ENCODE measurements at regions not wholly inside any gene's neighbourhood (a gene's known extent, or its start where the extent isn't known, plus 50 kb on each side); places are given as distances from the start of the nearest gene placed in this dataset.
"Not testable (repeated sequence)": the region's sequence is repeated elsewhere in the genome, so short reads cannot be mapped to it uniquely, and the experiment has no call there.

DNA sequence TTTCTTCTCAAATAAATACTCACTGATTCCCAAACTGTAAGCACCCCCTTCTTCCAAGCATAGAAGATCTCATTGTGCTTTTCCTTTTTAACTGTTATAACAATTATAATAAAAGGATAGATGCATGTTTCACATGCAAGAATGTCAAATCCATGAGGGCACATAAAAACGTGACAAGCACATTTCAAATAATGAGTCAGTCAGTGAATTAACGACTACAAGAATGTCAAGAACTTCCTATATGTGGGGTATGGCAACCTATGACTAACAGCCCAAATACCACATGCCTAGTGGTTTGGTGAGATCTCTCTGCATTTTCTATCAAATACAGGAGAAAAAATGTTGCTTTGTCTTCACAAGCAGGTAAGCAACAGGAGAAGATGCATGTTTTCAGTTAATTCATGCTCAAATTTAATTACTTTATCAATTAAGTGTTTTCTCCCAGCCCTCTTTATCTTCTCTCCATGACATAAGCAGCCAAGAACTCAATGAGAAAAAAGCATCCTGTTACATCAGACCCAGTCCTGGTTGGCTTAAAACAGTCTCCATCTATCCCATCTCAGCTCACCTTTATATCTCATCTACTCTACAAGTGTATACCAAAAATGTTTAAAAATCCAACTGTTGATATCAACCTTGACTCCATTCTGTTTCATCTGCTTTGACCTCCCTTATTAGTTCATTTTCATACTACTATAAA is 181.5 kb upstream of the LMCD1 start:
- TF ChIP-seq POLR2A (IDR thresholded peaks at IDR 0.05; ENCODE audit: low read depth, low read length) (no peak), TAF1 (IDR thresholded peaks at IDR 0.05; ENCODE audit: borderline replicate concordance, low read depth, low read length) (no peak), POLR2AphosphoS5 (IDR thresholded peaks at IDR 0.05; ENCODE audit: low read depth, low read length) (no peak)
- DNase-seq (ENCODE audit: insufficient read length) (no peak), FAIRE-seq (no peak)

- no peak for TF ChIP-seq POLR2A (IDR thresholded peaks at IDR 0.05; ENCODE audit: low read depth, low read length)
- no peak for TF ChIP-seq POLR2AphosphoS5 (IDR thresholded peaks at IDR 0.05; ENCODE audit: low read depth, low read length)
- no peak for TF ChIP-seq TAF1 (IDR thresholded peaks at IDR 0.05; ENCODE audit: borderline replicate concordance, low read depth, low read length)
- DNase-seq (ENCODE audit: insufficient read length) (no peak), FAIRE-seq (no peak)
Observed at GRCh38 chr3:8320711-8321458, 180.7 kb upstream of the LMCD1 start.

DNA sequence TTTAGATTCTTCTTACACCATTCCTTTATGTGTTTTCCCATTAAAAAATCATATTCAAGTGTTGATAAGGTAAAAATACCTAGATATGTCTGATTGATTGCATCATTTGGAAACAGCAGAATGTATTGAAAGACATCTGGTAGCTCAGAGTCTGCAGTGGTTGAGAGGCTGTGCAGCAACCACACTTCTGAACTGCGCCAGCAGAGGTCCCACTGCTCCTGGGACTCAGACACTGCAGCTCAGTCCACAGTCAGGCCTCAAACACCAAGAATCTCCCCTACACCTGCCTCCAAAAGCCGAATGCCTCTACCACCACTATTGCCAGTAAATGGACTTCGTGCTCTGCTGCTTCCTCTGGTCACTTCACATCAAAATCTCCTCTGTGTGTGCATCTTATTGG is 176.9 kb upstream of the LMCD1 start:
- TF ChIP-seq POLR2AphosphoS5 (IDR thresholded peaks at IDR 0.05; ENCODE audit: low read depth, low read length) (no peak), POLR2A (IDR thresholded peaks at IDR 0.05; ENCODE audit: low read depth, low read length) (no peak), TAF1 (IDR thresholded peaks at IDR 0.05; ENCODE audit: borderline replicate concordance, low read depth, low read length) (no peak)
- DNase-seq (ENCODE audit: insufficient read length) (no peak), FAIRE-seq (peak; percentile 71)

DNA sequence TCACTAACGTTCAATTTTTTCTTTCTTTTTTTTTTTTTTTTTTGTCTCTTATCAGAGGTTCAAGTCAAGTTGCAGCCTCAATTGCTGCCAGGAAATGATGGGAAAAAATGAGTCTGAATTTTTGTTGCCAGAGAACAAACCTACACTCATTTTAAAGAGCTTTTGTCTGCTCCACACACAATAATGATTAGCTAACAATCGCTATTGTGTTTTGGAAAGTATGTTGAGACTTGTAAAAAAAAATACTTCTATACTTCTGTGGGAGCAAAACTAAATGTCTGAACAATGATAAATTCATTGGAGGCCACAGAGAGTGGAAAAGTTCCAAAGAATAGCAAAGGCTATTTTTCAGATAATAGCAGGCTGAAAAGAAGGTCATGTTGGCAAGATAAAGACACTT is 176.3 kb upstream of the LMCD1 start:
- no peak for FAIRE-seq
- TF ChIP-seq POLR2AphosphoS5 (IDR thresholded peaks at IDR 0.05; ENCODE audit: low read depth, low read length), result no peak
- TF ChIP-seq POLR2A (IDR thresholded peaks at IDR 0.05; ENCODE audit: low read depth, low read length), result no peak
- no peak for TF ChIP-seq TAF1 (IDR thresholded peaks at IDR 0.05; ENCODE audit: borderline replicate concordance, low read depth, low read length)
- no peak for DNase-seq (ENCODE audit: insufficient read length)

DNA sequence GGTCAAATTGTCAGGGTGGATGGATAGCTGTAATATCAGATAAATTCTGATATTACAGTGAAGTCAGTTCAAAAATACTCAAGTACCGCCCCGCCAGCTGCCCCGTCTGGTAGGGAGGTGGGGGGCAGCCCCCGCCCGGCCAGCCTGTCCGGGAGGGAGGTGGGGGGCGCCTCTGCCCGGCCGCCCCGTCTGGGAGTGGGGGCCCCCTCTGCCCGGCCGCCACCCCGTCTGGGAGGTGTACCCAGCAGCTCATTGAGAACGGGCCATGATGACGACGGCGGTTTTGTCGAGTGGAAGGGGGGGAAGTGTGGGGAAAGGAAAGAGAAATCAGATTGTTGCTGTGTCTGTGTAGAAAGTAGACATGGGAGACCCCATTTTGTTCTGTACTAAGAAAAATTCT is 175.8 kb upstream of the LMCD1 start:
- not testable (repeated sequence) for DNase-seq (ENCODE audit: insufficient read length); FAIRE-seq

GRCh38 chr3:8327739-8328138 is 173.9 kb upstream of the LMCD1 start:
- no peak for TF ChIP-seq TAF1 (IDR thresholded peaks at IDR 0.05; ENCODE audit: borderline replicate concordance, low read depth, low read length)
- FAIRE-seq (no peak), DNase-seq (ENCODE audit: insufficient read length) (no peak)

GRCh38 chr3:8328967-8329366 is 172.7 kb upstream of the LMCD1 start:
- DNase-seq (ENCODE audit: insufficient read length), result no peak
- TF ChIP-seq TAF1 (IDR thresholded peaks at IDR 0.05; ENCODE audit: borderline replicate concordance, low read depth, low read length), result no peak
- no peak for TF ChIP-seq POLR2A (IDR thresholded peaks at IDR 0.05; ENCODE audit: low read depth, low read length)
- no peak for TF ChIP-seq POLR2AphosphoS5 (IDR thresholded peaks at IDR 0.05; ENCODE audit: low read depth, low read length)
- FAIRE-seq, result no peak

DNA sequence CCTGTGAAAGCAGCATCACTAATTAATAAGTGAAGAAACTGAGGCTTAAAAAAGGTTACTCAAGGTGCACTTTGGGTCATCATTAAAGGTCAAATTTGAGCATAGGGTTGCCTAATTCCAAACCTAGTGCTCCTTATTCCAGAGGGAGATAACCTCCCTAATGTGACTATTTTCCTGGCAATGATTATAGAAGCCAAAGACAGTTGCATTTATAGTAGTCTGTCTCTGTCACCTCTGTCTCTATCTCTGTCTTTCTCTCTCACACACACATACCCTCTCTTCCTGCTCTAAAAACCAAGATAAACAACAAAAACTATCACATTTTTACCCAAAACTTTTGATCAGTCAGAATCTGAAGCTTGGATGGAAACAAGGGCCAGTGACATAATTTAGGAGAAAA is 172.0 kb upstream of the LMCD1 start:
- FAIRE-seq (no peak), DNase-seq (ENCODE audit: insufficient read length) (no peak)
- TF ChIP-seq POLR2AphosphoS5 (IDR thresholded peaks at IDR 0.05; ENCODE audit: low read depth, low read length) (no peak), POLR2A (IDR thresholded peaks at IDR 0.05; ENCODE audit: low read depth, low read length) (no peak), TAF1 (IDR thresholded peaks at IDR 0.05; ENCODE audit: borderline replicate concordance, low read depth, low read length) (no peak)

GRCh38 chr3:8336456-8336855 is 165.2 kb upstream of the LMCD1 start:
- DNase-seq (ENCODE audit: insufficient read length) (no peak), FAIRE-seq (no peak)
- TF ChIP-seq POLR2AphosphoS5 (IDR thresholded peaks at IDR 0.05; ENCODE audit: low read depth, low read length) (no peak), TAF1 (IDR thresholded peaks at IDR 0.05; ENCODE audit: borderline replicate concordance, low read depth, low read length) (no peak), POLR2A (IDR thresholded peaks at IDR 0.05; ENCODE audit: low read depth, low read length) (no peak)

DNA sequence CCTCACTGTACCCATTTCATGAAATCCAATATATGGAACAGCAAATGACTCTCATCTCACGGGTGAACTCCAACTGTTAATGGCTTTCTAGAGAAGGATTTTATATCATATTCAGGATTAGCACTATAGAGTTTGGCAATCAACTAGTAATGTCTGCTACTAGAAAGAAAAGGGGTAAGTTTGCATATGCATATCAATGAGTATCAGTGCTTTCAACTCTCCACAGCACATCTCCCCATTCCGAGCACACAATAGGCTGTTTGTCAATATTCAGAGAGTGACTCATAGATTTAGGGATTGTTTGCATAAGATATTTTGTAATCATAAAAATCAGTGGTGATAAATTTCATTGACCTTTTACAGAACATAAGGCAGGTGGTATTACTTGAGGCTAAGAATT is 163.2 kb upstream of the LMCD1 start:
- no peak for DNase-seq (ENCODE audit: insufficient read length)
- TF ChIP-seq POLR2A (IDR thresholded peaks at IDR 0.05; ENCODE audit: low read depth, low read length), result no peak
- TF ChIP-seq TAF1 (IDR thresholded peaks at IDR 0.05; ENCODE audit: borderline replicate concordance, low read depth, low read length), result no peak
- TF ChIP-seq POLR2AphosphoS5 (IDR thresholded peaks at IDR 0.05; ENCODE audit: low read depth, low read length), result no peak
- FAIRE-seq, result no peak

- TF ChIP-seq TAF1 (IDR thresholded peaks at IDR 0.05; ENCODE audit: borderline replicate concordance, low read depth, low read length) (no peak), POLR2A (IDR thresholded peaks at IDR 0.05; ENCODE audit: low read depth, low read length) (no peak), POLR2AphosphoS5 (IDR thresholded peaks at IDR 0.05; ENCODE audit: low read depth, low read length) (no peak)
- DNase-seq (ENCODE audit: insufficient read length) (no peak), FAIRE-seq (no peak)
Observed at GRCh38 chr3:8341821-8342247, 159.8 kb upstream of the LMCD1 start.

- no peak for TF ChIP-seq POLR2AphosphoS5 (IDR thresholded peaks at IDR 0.05; ENCODE audit: low read depth, low read length)
- TF ChIP-seq TAF1 (IDR thresholded peaks at IDR 0.05; ENCODE audit: borderline replicate concordance, low read depth, low read length), result no peak
- FAIRE-seq (no peak), DNase-seq (ENCODE audit: insufficient read length) (no peak)
Observed at GRCh38 chr3:8343058-8343457, 158.6 kb upstream of the LMCD1 start.
